Esophagus muscularis mucosa (tissue), 3 donors: ENCODE measurements at regions not wholly inside any gene's neighbourhood (a gene's known extent, or its start where the extent isn't known, plus 50 kb on each side); places are given as distances from the start of the nearest gene placed in this dataset.

Experiments used
- POLR2A ChIP-seq: fragments of 450-650 bp; IDR thresholded peaks from one replicate; pipeline ENCODE4 v1.6.1; 2017; ENCODE audit warnings: antibody characterized with exemption, moderate library complexity, mild to moderate bottlenecking, low read depth
- POLR2AphosphoS5 ChIP-seq, 2 donors: sonication (generic); formaldehyde crosslinking; IDR thresholded peaks; one replicate each; pipeline ENCODE4 v1.6.1; 2017; ENCODE audit warnings: antibody characterized with exemption in 2 of 2
- TF ChIP-seq, protein P1 (sequence below), 3 experiments: fragments of 200-600 bp in 2 of 3; fragments of 450-650 bp in 1 of 3; sonication (generic) in 2 of 3; IDR thresholded peaks; one replicate each; pipeline ENCODE4 v1.5.1; 2017 to 2019; ENCODE audit warnings: antibody characterized with exemption in 3 of 3, mild to moderate bottlenecking in 2 of 3, moderate library complexity in 1 of 3

DNA sequence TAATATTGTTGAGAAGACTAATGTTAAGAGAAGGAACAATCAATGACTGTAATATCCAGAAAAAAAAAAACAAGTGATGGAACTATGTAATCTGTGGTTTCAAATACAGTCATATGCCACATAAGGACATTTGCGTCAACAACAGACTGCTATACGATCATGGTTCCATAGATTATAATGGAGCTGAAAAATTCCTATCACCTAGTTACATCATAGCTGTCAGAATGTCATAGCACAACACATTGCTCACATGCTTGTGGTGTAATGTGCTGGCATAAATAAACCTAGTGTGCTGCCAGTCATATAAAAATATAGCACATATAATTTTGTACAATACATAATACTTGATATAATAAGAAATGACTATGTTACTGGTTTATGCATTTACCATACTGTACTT is 653.5 kb downstream of the TRHDE start:
- TF ChIP-seq POLR2A (no peak), POLR2AphosphoS5 (IDR thresholded peaks at IDR 0.05) (no peak)
- TF ChIP-seq, protein P1, sequence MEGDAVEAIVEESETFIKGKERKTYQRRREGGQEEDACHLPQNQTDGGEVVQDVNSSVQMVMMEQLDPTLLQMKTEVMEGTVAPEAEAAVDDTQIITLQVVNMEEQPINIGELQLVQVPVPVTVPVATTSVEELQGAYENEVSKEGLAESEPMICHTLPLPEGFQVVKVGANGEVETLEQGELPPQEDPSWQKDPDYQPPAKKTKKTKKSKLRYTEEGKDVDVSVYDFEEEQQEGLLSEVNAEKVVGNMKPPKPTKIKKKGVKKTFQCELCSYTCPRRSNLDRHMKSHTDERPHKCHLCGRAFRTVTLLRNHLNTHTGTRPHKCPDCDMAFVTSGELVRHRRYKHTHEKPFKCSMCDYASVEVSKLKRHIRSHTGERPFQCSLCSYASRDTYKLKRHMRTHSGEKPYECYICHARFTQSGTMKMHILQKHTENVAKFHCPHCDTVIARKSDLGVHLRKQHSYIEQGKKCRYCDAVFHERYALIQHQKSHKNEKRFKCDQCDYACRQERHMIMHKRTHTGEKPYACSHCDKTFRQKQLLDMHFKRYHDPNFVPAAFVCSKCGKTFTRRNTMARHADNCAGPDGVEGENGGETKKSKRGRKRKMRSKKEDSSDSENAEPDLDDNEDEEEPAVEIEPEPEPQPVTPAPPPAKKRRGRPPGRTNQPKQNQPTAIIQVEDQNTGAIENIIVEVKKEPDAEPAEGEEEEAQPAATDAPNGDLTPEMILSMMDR (IDR thresholded peaks at IDR 0.05): no peak
